Central memory CD8-positive, alpha-beta T cell (primary cell): ENCODE measurements at regions not wholly inside any gene's neighbourhood (a gene's known extent, or its start where the extent isn't known, plus 50 kb on each side); places are given as distances from the start of the nearest gene placed in this dataset.

ENCODE experiments used
- ATAC-seq: fragments of 150-1000 bp; cut with Tn5 transposase; replicated peaks from 2 replicates; pipeline ENCODE4 v1.10.0; 2022; ENCODE audit warnings: mild to moderate bottlenecking, moderate FRiP score, moderate number of reproducible peaks; ENCODE audit not compliant: poor library complexity, severe bottlenecking; ENCODE audit errors: extremely low read depth
- DNase-seq, 2 donors: peaks; one replicate each; pipeline ENCODE4 v3.0.0; 2021; ENCODE audit warnings: low spot score in 2 of 2
- H3K27ac Mint-ChIP-seq: one replicate; pipeline ENCODE4 v1.8.0; 2022; ENCODE audit warnings: low read depth, mild to moderate bottlenecking, moderate library complexity, mixed read lengths
- H3K27me3 Mint-ChIP-seq: one replicate; pipeline ENCODE4 v1.8.0; 2022; ENCODE audit warnings: mixed read lengths
- H3K36me3 Mint-ChIP-seq: one replicate; pipeline ENCODE4 v1.8.0; 2022; ENCODE audit warnings: mild to moderate bottlenecking, moderate library complexity, mixed read lengths; ENCODE audit not compliant: insufficient read depth
- H3K4me1 Mint-ChIP-seq: one replicate; pipeline ENCODE4 v1.8.0; 2022; ENCODE audit warnings: mixed read lengths
- H3K4me3 Mint-ChIP-seq: one replicate; pipeline ENCODE4 v1.8.0; 2022; ENCODE audit warnings: mild to moderate bottlenecking, moderate library complexity, mixed read lengths
- H3K9me3 Mint-ChIP-seq: one replicate; pipeline ENCODE4 v1.8.0; 2022; ENCODE audit warnings: mixed read lengths

DNA sequence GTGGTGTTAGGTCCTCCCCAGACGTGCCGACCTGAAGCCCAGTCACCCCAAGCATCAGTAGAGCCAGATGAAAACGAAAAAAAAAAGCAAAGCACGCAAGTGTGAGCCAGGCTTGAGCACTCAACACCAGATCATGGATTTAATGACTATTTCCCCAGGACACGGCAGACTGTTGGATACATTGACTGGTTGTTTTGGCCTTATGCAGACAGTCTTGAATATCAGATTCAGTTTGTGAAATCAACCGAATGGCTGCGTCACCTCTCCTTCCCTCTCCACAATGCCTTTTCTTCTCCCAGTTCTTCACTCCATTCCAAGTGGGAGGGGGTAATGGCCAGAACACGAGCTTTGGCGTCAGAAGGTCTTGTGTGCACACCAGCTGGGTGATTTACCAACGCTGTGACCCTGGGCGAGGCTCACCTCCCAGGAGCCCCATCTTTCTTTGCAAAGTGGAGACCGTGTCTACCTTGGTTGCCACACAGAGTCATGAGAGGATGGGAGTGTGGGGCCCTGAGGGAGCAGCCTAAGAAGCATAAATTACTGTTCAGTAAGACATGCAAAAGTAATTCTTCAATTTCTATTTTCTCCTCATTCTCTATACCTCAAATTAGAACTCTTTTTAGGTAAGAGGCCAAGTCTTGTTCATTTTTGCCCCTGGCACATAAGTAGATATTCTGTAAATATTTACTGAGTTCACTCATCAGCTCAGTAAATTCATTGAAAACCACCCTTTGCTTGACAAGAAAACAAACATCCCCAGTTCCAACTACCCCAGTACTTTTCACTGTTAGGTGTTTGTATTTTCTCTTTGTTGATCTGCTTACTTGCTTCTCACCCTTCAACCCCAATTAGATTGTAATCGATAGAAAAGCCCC, 181.1 kb upstream of the COPS8 start:
- Mint-ChIP-seq H3K27me3 (peaks cover 70% of the 10 kb centered on the region), H3K9me3 (no peaks in the 10 kb centered on the region), H3K27ac (no peak overlapping the region), H3K4me1 (no peaks in the 10 kb centered on the region), H3K36me3 (no peaks in the 10 kb centered on the region), H3K4me3 (no peak overlapping the region)
- no peak for DNase-seq
- no peak for ATAC-seq

DNA sequence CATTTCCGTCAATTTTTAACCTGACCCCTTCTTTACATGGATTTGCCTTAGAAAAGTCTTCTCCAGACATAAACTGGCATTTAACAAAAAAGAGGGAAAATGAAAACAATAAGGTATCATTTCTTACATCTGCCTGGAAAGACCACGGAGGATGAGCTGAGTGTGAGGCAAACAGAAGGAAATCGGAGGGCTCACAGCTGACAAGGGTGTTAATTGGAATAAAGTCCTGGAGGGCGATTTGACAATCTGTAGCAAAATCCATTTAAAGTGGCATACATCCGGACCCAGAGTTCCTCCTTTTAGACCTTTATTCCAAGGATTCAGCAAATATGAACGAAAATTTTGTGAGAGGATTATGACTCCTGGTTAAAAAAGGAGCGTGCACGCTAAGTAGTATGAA, 179.7 kb upstream of the COPS8 start:
- Mint-ChIP-seq H3K27ac (no peak overlapping the region), H3K9me3 (no peaks in the 10 kb centered on the region), H3K4me3 (no peak overlapping the region), H3K4me1 (no peaks in the 10 kb centered on the region), H3K27me3 (peaks cover 59% of the 10 kb centered on the region), H3K36me3 (no peaks in the 10 kb centered on the region)
- no peak for DNase-seq
- no peak for ATAC-seq

DNA sequence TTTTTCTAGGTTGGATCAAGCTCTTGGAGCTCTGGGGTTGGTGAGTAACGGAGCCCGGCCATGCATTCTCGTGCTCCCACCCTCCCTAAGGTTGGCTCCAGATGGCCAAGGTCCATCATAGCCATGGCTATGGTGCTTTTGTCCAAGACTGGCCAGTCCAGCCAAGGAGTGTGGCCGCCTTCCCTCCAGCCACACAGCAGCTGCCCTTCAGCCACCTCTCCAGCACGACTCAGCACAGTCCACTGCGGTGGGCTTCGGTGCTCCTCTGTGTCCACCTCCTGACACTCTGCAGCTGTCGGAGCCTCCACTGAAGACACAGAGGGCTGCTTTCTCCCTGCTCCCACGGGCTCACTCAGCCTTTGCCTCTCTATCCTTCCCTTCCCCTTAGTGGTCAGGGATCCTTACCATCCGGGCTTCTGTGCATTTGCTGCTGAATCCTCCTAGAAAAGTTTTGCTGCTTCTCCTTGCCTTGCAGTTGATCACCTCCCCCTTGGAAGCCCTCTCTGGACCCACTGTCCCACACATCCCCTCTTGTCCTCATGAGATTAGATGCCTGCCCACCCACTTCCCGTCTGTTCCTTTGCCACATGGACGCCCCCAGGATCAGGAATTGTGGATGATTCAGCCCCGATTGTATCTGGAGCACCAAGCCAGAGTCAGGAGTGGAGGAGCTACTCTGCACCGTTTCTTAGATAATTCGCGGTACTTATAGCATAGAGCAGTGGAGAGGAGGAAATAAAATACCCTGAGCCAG, 177.1 kb upstream of the COPS8 start:
- DNase-seq (no peak), ATAC-seq (no peak)
- no peaks in the 10 kb centered on the region for H3K9me3 Mint-ChIP-seq
- H3K27ac Mint-ChIP-seq: no peak overlapping the region
- H3K4me1 Mint-ChIP-seq: no peaks in the 10 kb centered on the region
- H3K27me3 Mint-ChIP-seq: peaks cover 61% of the 10 kb centered on the region
- H3K36me3 Mint-ChIP-seq: no peaks in the 10 kb centered on the region
- no peak overlapping the region for H3K4me3 Mint-ChIP-seq

DNA sequence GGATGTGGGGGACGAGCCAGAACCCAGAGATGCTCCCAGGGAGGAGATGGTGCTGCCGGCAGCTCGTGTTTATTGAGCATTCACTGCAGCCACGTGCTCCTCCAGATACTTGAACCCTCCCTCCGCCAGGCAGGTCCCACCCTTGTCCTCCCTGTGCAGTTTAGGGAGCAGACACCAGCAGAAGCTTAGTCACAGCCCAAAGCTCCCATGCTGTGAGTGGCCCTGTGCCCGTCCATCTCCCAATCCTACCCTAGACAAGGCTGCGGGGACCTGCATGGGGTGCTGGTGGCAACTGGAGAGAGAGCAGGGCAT, 176.5 kb upstream of the COPS8 start:
- no peak overlapping the region for H3K4me3 Mint-ChIP-seq
- H3K9me3 Mint-ChIP-seq: no peaks in the 10 kb centered on the region
- DNase-seq: no peak
- H3K27ac Mint-ChIP-seq: no peak overlapping the region
- ATAC-seq: no peak
- no peaks in the 10 kb centered on the region for H3K4me1 Mint-ChIP-seq
- H3K27me3 Mint-ChIP-seq: peaks cover 56% of the 10 kb centered on the region
- H3K36me3 Mint-ChIP-seq: no peaks in the 10 kb centered on the region

DNA sequence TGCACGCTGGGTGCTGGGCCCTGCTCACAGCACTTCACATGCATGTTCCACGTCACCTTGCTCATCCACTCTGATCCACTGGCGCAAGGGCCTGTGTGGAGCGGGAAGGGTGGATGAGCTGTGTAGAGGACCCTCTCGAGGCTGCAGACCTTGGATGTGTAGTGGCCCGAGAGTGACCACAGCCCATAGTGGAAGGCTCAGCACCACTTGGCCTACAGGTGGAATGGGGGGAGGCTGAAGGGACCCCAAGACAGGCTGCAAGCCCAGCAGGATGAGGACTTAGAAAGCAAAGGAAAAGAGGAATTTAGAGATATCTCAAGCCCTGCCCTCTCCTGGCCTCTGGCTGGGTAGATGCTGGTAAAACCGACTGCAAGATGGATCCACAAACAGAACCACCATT, 175.9 kb upstream of the COPS8 start:
- Mint-ChIP-seq H3K27me3 (peaks cover 56% of the 10 kb centered on the region), H3K4me1 (no peaks in the 10 kb centered on the region), H3K9me3 (no peaks in the 10 kb centered on the region), H3K36me3 (no peaks in the 10 kb centered on the region), H3K4me3 (no peak overlapping the region), H3K27ac (no peak overlapping the region)
- no peak for DNase-seq
- ATAC-seq: no peak

DNA sequence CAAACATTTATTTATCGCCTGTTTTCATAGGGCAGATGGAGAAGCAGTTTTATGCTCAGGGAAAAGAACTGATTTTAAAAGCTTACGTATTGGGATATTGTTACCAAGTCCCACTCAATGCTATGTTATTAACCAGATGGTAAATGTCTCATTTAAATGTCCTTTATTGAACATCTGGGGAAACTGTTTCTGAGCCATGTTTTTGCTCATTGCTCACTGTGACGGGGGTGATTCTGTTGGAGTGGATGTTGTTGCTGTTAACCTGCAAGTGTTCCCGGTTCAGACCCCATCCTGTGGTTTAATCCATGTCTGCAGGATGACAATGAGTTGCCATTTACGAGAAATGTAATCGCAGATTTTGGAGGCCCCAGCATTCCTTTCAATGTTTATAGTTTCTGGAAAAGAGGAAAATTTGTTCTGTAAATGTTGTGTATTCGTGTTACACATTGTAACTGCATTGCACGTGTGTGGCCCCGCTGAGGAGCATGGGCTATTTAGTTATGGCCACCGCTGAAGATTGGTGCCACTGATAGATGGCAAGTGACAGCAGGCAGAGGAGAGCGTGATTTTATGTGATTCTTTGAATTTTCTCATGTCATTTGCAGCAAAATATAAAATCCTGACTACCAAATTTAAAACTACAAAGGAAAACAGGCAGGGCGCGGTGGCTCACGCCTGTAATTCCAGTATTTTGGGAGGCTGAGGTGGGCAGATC, 174.8 kb upstream of the COPS8 start:
- ATAC-seq: no peak
- H3K9me3 Mint-ChIP-seq: no peaks in the 10 kb centered on the region
- H3K27ac Mint-ChIP-seq: no peak overlapping the region
- H3K4me3 Mint-ChIP-seq: no peak overlapping the region
- DNase-seq: no peak
- no peaks in the 10 kb centered on the region for H3K36me3 Mint-ChIP-seq
- no peaks in the 10 kb centered on the region for H3K4me1 Mint-ChIP-seq
- H3K27me3 Mint-ChIP-seq: peaks cover 59% of the 10 kb centered on the region

DNA sequence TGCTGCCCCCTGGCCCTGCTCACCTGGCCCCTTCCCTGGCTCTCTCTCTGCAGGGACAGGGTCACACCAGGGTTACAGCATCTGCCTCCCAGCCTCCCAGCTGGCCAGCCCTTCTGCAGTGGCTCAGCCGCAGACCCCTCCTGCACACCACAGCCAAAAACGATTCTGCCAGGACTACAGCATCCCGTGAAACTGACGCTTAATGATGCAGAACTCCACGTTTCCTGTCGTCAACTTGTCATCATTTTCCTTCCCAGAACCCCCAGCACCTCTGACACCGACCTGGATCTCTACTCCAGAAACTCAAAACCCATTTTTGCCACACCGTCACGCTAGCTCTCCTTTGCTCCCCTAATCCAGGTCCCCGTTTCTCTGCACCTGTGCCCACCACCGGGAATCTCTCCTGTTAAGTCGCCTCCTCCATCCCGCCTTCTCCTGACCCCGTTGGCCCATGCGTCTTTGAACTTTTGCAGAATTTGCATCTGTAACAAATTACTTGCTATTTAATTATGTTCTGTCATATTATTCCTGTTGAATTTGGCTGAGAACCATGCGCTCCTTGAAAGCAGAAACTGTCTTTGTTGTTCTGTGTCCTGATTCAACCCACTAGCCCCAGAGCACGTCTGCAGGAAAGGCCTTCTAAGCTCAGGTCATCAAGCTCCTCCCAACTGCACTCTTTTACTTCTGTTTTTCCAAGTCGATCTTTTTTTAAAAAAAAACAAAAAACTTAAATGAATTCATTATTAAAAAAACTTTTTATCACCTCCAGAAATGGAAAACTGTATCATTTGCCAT, 173.2 kb upstream of the COPS8 start:
- no peak overlapping the region for H3K27ac Mint-ChIP-seq

DNA sequence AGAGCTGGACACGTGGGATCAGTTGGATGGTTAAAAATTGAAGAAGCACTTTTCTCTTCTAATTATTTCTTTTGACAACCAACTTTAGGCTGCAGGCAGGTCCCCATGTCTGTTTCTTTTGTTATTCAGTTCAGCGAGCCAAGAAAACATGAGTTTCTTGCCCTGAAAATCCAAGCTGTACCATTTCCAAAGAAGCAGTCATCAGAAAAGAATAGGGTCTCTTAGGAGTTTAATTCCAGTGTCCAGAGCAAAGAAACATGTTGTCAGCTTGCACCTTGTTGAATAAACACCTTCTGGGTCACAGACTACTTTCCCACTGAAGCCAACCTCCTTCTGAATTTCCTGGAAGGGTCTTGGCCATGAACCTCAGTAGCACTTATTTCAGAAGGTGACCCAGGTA, 170.5 kb upstream of the COPS8 start:
- Mint-ChIP-seq H3K36me3 (peaks cover 2% of the 10 kb centered on the region), H3K27ac (no peak overlapping the region), H3K4me3 (no peak overlapping the region), H3K27me3 (peaks cover 70% of the 10 kb centered on the region), H3K4me1 (no peaks in the 10 kb centered on the region), H3K9me3 (no peaks in the 10 kb centered on the region)
- no peak for ATAC-seq
- no peak for DNase-seq

More for the DNA sequence above, 173.2 kb upstream of the COPS8 start:
- no peak for ATAC-seq
- Mint-ChIP-seq H3K27me3 (peaks cover 68% of the 10 kb centered on the region), H3K4me3 (no peak overlapping the region), H3K4me1 (no peaks in the 10 kb centered on the region), H3K36me3 (no peaks in the 10 kb centered on the region), H3K9me3 (no peaks in the 10 kb centered on the region)
- DNase-seq: no peak

DNA sequence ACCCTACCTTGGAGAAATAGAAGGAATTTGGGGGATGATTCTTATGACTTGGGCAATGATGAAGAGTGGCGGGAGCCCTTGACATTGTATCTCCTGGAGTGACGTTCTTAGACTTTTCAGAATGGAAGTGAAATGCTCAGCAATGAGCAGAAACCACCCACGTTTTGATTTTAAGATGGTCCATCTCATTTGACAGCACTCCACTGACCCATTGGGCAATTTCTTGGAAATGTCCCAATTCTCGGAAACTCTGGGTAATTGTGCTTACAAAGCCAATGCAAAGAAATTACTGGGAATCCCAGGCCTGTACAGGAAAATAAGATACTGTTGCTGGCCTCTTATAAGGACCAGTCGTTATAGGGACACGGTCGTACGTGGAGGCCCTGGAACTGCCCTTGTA, 170.0 kb upstream of the COPS8 start:
- ATAC-seq (no peak), DNase-seq (no peak)
- Mint-ChIP-seq H3K4me3 (no peak overlapping the region), H3K36me3 (peaks cover 2% of the 10 kb centered on the region), H3K4me1 (no peaks in the 10 kb centered on the region), H3K27ac (no peak overlapping the region), H3K27me3 (peaks cover 70% of the 10 kb centered on the region), H3K9me3 (no peaks in the 10 kb centered on the region)

DNA sequence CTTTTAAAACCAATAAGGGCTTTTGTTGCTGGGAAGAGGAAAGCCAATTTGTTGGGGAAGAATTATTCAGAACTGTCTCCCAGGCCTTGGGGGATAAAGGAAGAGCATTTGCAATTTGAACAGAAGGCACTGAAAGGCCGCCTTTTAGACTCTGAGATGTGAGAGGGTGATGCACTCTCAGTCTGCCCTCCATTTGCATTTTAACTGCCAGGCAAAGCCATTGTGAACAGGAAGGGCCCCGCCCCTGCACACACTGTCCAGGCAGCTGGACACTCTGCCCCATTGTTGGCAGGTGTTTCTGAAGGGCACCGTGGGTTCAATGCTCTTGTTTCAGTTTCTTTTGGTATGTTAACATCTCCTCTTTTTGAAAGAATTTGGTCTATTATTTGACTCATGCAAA, 169.5 kb upstream of the COPS8 start:
- Mint-ChIP-seq H3K27me3 (peaks cover 70% of the 10 kb centered on the region), H3K36me3 (peaks cover 2% of the 10 kb centered on the region), H3K4me3 (no peak overlapping the region), H3K4me1 (no peaks in the 10 kb centered on the region), H3K27ac (no peak overlapping the region), H3K9me3 (no peaks in the 10 kb centered on the region)
- DNase-seq (no peak), ATAC-seq (no peak)

DNA sequence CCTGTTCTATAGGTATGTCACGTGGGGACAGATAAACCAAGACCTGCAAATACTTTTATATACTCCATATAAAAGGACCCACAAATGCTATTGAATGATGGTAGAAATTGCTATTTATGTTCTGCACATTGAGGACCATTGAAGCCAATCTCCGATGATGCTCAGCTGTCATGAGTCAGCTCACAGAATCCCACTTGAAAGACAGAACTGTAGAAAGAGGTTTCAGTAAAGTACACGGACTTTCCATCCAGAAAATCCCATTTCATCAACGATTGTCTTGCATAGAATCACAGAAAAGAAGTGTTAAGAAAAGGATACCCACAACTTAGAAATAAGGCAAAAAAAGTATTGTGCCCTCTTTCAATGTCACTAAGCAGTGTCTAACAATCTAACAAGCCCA, 169.0 kb upstream of the COPS8 start:
- no peak for DNase-seq
- no peak for ATAC-seq
- H3K9me3 Mint-ChIP-seq: no peaks in the 10 kb centered on the region
- no peak overlapping the region for H3K27ac Mint-ChIP-seq
- peaks cover 66% of the 10 kb centered on the region for H3K27me3 Mint-ChIP-seq
- peaks cover 2% of the 10 kb centered on the region for H3K36me3 Mint-ChIP-seq
- H3K4me1 Mint-ChIP-seq: no peaks in the 10 kb centered on the region
- H3K4me3 Mint-ChIP-seq: no peak overlapping the region

DNA sequence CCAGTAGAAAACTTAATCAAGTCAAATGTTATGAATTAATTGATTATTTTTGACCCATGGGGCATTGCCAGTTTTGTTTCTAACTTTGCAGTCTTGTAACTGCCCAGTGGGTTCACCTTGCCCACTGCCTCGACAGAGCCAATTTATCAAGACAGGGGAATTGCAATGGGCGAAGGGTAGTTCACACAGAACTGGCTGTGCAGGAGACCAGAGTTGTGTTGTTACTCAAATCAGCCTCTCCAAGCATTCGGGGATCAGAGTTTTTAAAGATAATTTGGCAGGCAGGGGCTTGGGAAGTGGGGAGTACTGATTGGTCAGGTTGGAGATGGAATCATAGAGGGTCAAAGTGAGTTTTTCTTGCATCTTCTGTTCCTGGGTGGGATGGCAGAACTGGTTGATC, 168.5 kb upstream of the COPS8 start:
- Mint-ChIP-seq H3K4me1 (no peaks in the 10 kb centered on the region), H3K27me3 (peaks cover 61% of the 10 kb centered on the region), H3K9me3 (no peaks in the 10 kb centered on the region), H3K27ac (no peak overlapping the region), H3K4me3 (no peak overlapping the region), H3K36me3 (peaks cover 2% of the 10 kb centered on the region)
- DNase-seq (no peak), ATAC-seq (no peak)
